A673 (cell line): ENCODE measurements at regions not wholly inside any gene's neighbourhood (a gene's known extent, or its start where the extent isn't known, plus 50 kb on each side); places are given as distances from the start of the nearest gene placed in this dataset.

Experiments
- CTCF ChIP-seq: fragments of 300-800, 200-600 bp; sonication (generic); conservative IDR thresholded peaks from 2 replicates; pipeline ENCODE4 v1.5.1; 2017; ENCODE audit warnings: low read depth, mild to moderate bottlenecking, antibody characterized with exemption, low read length, moderate library complexity, mixed read lengths
- EZH2 ChIP-seq: fragments of 200-600 bp; sonication (generic); IDR thresholded peaks from 2 replicates; pipeline ENCODE4 v1.6.1; 2017; ENCODE audit warnings: borderline replicate concordance, low read depth, mild to moderate bottlenecking, mixed read lengths, antibody characterized with exemption, low read length; ENCODE audit not compliant: poor library complexity, severe bottlenecking

GRCh38 chr21:20151741-20152140 is 846.5 kb upstream of the NCAM2 start:
- TF ChIP-seq EZH2 (no peak), CTCF (no peak)
